Ovary (tissue), 7 donors: ENCODE measurements at regions not wholly inside any gene's neighbourhood (a gene's known extent, or its start where the extent isn't known, plus 50 kb on each side); places are given as distances from the start of the nearest gene placed in this dataset.

Experiments used
- DNase-seq, 5 donors: peaks; one replicate each; pipeline ENCODE4 v3.0.0-alpha.2; 2019 to 2020
- H3K27ac ChIP-seq, 2 donors: fragments of 200-600 bp; one replicate each; pipeline versions ENCODE4 v1.5.1 to v1.8.0; 2019 to 2022
- H3K27me3 ChIP-seq: fragments of 200-600 bp; one replicate; pipeline ENCODE4 v1.8.0; 2022
- H3K36me3 ChIP-seq: fragments of 200-600 bp; sonication (generic); one replicate; pipeline ENCODE4 v1.5.1; 2019
- H3K4me1 ChIP-seq: one replicate; pipeline ENCODE4 v1.8.1; 2013; ENCODE audit warnings: mild to moderate bottlenecking, moderate library complexity; ENCODE audit not compliant: insufficient read depth
- H3K4me3 ChIP-seq: fragments of 200-600 bp; sonication (generic); one replicate; pipeline ENCODE4 v1.5.1; 2017
- H3K9me3 ChIP-seq, 2 donors: fragments of 200-600 bp in 1 of 2; sonication (generic) in 1 of 2; one replicate each; pipeline versions ENCODE4 v1.5.1 to v1.8.1; 2013 to 2019; ENCODE audit warnings: mild to moderate bottlenecking in 1 of 2, moderate library complexity in 1 of 2
- CTCF ChIP-seq, 3 donors: fragments of 450-650 bp in 2 of 3; fragments of 200-600 bp in 1 of 3; IDR thresholded peaks; one replicate each; pipeline versions ENCODE4 v1.5.1 to v1.8.0; 2016 to 2022; ENCODE audit warnings: antibody characterized with exemption in 3 of 3, mild to moderate bottlenecking in 1 of 3
- EP300 ChIP-seq: sonication (generic); formaldehyde crosslinking; IDR thresholded peaks from one replicate; pipeline ENCODE4 v1.6.1; 2017; ENCODE audit warnings: antibody characterized with exemption
- POLR2A ChIP-seq: fragments of 450-650 bp; IDR thresholded peaks from one replicate; pipeline ENCODE4 v1.6.1; 2017; ENCODE audit warnings: antibody characterized with exemption, mild to moderate bottlenecking, moderate library complexity
- WGBS, 3 donors: extraction: QIAGEN DNeasy Blood & Tissue Kit in 1 of 3; methylation state at CpG; one replicate each; pipeline versions ENCODE4 v1.1.5 to v1.1.7; 2013 to 2017; 5-methylcytosine and 5-hydroxymethylcytosine counted together
- intact Hi-C, 4 donors: fragments of 100-400 bp; cut with DNase I; formaldehyde crosslinking; loops; one replicate each; pipeline versions ENCODE4 v1.11.0 to v1.15.1; 2022 to 2023
- donor health status: DM: no; HTN: no; CAD: no; lungs with moderate emphysema.
- donor health status: DM: no; HTN: no; CAD: no.
- donor health status: Bipolar disorder and iron deficiency.
- donor health status: DM: no; HTN: no; CAD: no.
- donor health status: DM: yes; HTN: yes; CAD: no.

GRCh38 chr4:99763635-99764101 lies 53.0 kb upstream of the DAPP1 start:
- Histone ChIP-seq H3K27ac (no peak overlapping the region), H3K27me3 (no peaks in the 10 kb centered on the region), H3K4me1 (peaks cover 2% of the 10 kb centered on the region), H3K36me3 (no peaks in the 10 kb centered on the region), H3K4me3 (no peak overlapping the region), H3K9me3 (no peaks in the 10 kb centered on the region)
- 21 to 25% (median 24%) methylated on average over 3 of the region's 3 CpGs for WGBS, 3 donors
- DNase-seq, result peak in 4 of 5 donors; percentile 20 to 57 (median 31)
- TF ChIP-seq EP300 (no peak), CTCF (IDR thresholded peaks at IDR 0.05) (no peak), POLR2A (no peak)
- intact Hi-C loops, result no loop called here

- TF ChIP-seq POLR2A (no peak), EP300 (no peak), CTCF (IDR thresholded peaks at IDR 0.05) (no peak)
- no peaks in the 10 kb centered on the region for H3K9me3 ChIP-seq
- no peak for DNase-seq
- H3K4me3 ChIP-seq, result no peak overlapping the region
- peaks cover 2% of the 10 kb centered on the region for H3K4me1 ChIP-seq
- H3K27ac ChIP-seq, result no peak overlapping the region
- 93 to 96% (median 94%) methylated on average over 3 of the region's 3 CpGs for WGBS, 3 donors
- no peaks in the 10 kb centered on the region for H3K36me3 ChIP-seq
- intact Hi-C loops, result no loop called here
- H3K27me3 ChIP-seq, result no peaks in the 10 kb centered on the region
Measured at GRCh38 chr4:99762728-99763127, 53.9 kb upstream of the DAPP1 start.

GRCh38 chr4:99759988-99760387 lies 56.6 kb upstream of the DAPP1 start:
- H3K27ac ChIP-seq, result no peak overlapping the region
- WGBS, 3 donors, result 31 to 41% (median 33%) methylated on average over 1 of the region's 1 CpG
- no peaks in the 10 kb centered on the region for H3K9me3 ChIP-seq
- H3K4me3 ChIP-seq, result no peak overlapping the region
- no peak for TF ChIP-seq EP300
- no peak for TF ChIP-seq CTCF (IDR thresholded peaks at IDR 0.05)
- no peak for TF ChIP-seq POLR2A
- H3K27me3 ChIP-seq, result no peaks in the 10 kb centered on the region
- DNase-seq, result no peak
- no peaks in the 10 kb centered on the region for H3K36me3 ChIP-seq
- peaks cover 2% of the 10 kb centered on the region for H3K4me1 ChIP-seq
- intact Hi-C loops, result no loop called here

GRCh38 chr4:99759346-99759984 lies 57.2 kb upstream of the DAPP1 start:
- intact Hi-C loops, result no loop called here
- Histone ChIP-seq H3K36me3 (no peaks in the 10 kb centered on the region), H3K9me3 (no peaks in the 10 kb centered on the region), H3K27me3 (no peaks in the 10 kb centered on the region), H3K27ac (no peak overlapping the region), H3K4me1 (peaks cover 2% of the 10 kb centered on the region), H3K4me3 (no peak overlapping the region)
- WGBS, 3 donors, result 24 to 31% (median 28%) methylated on average over 5 of the region's 5 CpGs
- no peak for DNase-seq
- no peak for TF ChIP-seq EP300
- no peak for TF ChIP-seq POLR2A
- no peak for TF ChIP-seq CTCF (IDR thresholded peaks at IDR 0.05)
